ENCODE measurements at regions not wholly inside any gene's neighbourhood (a gene's known extent, or its start where the extent isn't known, plus 50 kb on each side); places are given as distances from the start of the nearest gene placed in this dataset.

- no peak for TF ChIP-seq POLR2A (IDR thresholded peaks at IDR 0.05; ENCODE audit: low read depth, low read length)
- TF ChIP-seq TAF1 (IDR thresholded peaks at IDR 0.05; ENCODE audit: borderline replicate concordance, low read depth, low read length), result no peak
- no peak for TF ChIP-seq POLR2AphosphoS5 (IDR thresholded peaks at IDR 0.05; ENCODE audit: low read depth, low read length)
Observed at GRCh38 chr5:174347183-174347582, 301.7 kb downstream of the NSG2 start.

All from GM12892 (cell line).